AG08395 (cell line): ENCODE measurements at regions not wholly inside any gene's neighbourhood (a gene's known extent, or its start where the extent isn't known, plus 50 kb on each side); places are given as distances from the start of the nearest gene placed in this dataset.
A peak's percentile ranks its signal among the peaks of the same experiment; 100 is the strongest.
"Not testable (repeated sequence)": the region's sequence is repeated elsewhere in the genome, so short reads cannot be mapped to it uniquely, and the experiment has no call there.

Source experiments
- DNase-seq: peaks from one replicate; pipeline ENCODE4 v3.0.0; 2012; ENCODE audit warnings: mixed read lengths, low spot score

DNA sequence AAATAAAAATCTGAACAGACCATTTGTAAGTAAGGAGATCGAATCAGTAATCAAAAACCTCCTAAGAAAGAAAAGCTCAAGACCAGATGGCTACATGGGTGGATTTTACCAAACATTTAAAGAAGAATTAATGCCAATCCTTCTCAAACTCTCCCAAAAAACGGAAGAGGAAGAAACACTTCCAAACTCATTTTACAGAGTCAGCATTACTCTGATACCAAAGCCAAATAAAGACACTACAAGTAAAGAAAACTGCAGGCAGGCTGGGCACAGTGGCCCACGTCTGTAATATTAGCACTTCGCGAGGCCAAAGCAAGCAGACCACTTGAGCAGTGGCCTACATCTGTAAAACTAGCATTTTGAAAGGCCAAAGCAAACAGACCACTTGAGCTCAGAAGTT lies 159.8 kb downstream of the DPY19L2 start:
- DNase-seq = no peak

DNA sequence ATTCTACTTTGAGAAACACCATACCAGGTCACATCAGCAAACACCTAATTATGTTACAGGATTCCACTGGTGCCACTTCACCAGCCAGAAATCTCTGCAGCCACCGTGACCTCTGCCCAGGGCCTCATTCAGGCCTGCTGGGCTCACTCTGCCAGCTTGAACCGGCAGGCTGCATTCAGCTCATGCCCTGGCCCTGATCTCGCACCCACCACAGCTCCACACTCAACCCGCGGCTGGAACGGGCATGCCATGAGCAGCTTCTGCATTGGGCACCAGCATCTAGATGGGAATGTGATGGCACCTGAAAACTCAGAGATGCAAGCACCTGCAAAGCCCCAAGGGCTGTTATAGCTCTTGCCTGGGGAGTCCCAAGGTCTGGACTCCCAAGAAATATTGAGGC lies 168.7 kb downstream of the DPY19L2 start:
- DNase-seq = no peak

DNA sequence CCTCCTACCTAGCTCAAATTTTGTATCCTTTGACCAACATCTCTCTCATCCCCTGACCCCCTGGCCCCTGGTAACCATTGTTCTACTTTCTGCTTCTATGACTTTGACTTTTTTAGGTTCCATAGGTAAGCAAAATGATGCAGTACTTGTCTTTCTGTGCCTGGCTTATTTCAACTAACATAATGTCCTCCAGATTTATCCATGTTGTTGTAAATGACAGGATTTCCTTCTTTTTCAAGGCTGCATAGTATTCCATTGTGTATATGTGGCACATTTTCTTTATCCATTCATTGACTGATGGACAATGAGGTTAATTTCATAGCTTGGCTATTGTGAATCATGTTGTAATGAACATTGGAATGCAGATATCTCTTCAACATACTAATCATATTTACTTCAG lies 170.1 kb downstream of the DPY19L2 start:
- no peak for DNase-seq

DNA sequence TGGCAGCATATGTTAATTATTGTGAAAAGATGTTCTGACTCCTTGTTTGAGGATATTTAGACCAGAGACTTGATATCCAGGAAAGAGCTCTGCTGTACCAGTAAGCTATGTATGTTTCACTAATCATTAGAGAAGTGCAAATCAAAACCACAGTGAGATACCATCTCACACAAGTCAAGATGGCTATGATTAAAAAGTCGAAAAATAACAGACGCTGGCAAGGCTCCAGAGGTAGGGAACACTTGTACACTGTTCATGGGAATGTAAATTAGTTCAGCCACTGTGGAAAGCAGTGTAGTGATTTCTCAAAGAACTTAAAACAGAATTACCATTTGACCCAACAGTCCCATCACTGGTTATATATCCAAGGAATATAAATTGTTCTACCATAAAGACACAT lies 171.6 kb downstream of the DPY19L2 start:
- DNase-seq = no peak

DNA sequence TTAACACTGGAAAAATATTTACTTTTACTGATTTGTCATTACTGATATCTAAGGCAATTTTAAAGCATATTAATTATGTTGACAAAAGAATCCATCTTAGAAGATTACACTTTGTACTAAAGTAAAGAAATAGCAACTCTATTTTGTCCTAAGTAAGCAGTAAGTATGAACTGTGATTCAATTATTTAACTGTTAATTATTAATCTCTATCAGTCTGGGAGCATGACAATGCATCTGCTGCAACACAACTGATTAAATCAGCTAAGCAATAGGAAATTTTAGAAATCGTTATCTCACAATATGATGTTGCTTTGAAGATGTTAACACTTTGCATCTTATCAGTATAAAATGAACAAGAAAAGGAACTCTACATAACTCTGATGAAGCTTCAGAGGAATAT lies 172.3 kb downstream of the DPY19L2 start:
- no peak for DNase-seq

DNA sequence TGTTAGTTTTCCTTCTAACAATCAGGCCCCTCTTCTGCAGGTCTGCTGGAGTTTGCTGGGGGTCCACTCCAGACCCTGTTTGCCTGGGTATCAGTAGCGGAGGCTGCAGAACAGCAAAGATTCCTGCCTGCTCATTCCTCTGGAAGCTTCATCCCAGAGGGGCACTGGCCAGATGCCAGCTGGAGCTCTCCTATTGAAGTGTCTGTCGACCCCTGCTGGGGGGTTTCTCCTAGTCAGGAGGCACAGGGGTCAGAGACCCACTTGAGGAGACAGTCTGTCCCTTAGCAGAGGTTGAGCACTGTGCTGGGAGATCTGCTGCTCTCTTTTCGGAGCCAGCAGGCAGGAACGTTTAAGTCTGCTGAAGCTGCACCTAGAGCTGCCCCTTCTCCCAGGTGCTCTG lies 174.9 kb downstream of the DPY19L2 start:
- not testable (repeated sequence) for DNase-seq

DNA sequence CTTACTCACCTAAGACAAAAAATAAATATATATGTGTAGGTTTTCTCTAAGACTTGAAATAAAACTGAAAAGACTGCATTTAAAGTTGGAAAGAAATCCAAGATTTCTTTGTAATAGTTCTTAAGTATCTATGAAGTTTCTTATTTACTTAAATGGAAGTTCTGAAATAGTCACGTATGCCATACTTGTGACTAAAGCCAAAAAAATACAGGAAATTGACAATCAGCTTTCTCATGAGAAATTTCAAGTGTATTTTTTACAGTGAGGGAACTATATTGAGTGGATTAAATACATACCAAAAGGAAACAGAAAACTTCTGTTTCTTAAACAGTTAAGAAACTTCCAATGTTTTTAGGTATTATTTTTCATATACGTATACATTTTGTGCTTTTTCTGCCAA lies 188.1 kb downstream of the DPY19L2 start:
- no peak for DNase-seq

DNA sequence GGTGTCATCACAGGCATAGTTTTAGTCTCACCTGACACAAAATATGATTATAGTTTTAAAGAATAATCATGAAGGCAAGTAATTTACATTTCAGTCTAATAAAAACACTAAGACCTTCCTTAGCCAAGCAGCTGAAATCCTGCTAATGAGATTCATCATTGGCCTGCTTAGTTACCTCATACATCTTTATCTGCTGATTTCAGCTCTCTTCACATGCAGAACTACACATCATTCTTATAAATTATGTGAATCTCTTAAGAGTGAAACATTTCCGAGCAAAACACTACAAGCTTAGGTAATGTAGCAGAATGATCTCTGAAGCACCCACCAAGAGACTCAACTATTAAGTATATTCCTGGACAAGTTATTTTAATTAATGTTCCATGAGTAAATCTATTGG lies 198.1 kb downstream of the DPY19L2 start:
- DNase-seq = no peak

DNA sequence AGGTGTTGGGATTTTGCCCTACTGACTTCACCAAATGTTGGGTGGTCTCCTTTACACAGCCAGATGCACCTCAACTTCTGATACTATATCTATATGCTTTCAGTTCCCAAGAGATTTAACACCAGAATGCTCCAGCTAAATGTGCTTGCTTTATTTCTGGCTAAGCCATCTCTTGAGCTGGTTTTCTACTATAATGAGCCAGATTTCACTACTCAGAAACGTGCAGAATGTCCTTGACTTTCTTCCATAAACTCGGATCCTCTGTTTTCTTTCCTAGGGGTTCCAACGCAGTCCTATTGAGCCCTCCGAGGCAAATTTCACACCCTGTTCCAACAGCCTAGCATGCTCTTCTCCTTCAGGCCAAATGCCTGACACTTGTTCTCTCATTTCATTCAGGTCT lies 200.3 kb downstream of the DPY19L2 start:
- DNase-seq = no peak

DNA sequence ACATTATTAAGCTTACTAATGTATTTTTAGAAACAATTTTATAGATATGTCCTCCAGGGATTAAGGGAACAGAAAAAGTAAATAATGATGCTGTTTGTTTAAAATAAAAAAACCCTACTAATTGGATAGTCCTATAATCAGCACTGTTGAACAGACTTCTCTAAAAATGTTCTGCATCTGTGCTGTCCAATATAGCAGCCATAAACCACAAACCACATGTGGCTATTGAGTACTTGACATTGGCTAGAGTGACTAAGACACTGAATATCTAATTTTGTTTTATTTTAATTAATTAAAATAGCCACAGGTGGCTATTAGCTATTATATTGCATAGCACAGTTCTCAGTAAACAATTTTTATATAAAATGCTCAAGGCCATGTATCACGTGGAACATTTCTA lies 210.4 kb downstream of the DPY19L2 start:
- no peak for DNase-seq

DNA sequence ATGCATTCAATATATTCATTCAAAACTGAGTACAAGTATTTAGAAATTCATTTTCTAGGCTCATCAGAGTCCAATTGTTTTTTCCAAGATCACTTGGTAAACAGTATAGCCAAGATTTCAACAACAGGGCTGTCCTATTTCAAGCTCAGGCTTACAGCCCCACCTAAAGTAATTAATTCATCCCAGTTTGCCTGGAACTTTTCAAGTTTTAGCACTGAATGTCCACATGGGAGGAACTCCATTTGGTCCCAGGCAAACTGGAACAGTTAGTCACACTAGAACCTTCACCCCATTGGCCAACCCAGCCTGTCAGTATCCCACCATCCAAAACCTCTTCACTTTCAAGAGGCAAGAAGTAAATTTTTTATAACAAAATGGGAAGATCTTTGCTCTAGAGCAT lies 210.9 kb downstream of the DPY19L2 start:
- DNase-seq = no peak

DNA sequence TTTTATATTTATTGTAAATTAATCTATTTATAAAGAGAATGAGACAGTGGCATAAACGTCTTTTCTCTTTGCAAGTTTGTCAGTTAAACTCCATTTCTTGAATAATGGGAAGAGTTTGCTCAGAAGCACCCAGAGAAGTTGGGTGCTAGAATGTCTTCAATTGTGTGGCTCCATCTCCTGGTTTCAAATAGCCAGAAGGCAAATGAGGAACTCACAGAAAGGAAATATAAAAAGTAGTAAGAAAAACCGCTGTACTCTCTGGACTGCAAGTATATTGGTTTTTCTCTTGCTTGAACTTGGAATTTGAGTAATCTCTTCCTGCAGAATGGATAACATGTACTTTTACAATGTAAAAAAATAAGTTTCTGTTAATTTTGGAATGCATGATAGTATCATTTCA lies 217.5 kb downstream of the DPY19L2 start:
- DNase-seq = no peak

DNA sequence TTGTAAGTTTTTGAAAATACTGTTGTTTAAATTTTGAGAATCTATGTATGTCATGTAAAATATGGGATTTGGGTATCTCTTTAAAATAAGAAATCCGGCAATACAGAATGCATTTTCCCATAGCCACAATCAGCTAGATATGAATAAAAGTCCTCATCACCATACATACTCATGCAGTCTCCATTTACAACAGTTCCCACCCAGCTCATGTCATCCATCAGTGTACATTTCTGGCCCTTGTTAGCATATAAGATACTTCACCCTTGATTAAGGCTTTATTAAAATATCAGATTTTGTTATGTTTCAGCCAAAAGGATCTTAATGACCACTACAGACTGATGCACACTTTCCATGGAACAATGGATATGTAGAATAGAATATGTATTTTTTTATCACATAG lies 218.0 kb downstream of the DPY19L2 start:
- no peak for DNase-seq

DNA sequence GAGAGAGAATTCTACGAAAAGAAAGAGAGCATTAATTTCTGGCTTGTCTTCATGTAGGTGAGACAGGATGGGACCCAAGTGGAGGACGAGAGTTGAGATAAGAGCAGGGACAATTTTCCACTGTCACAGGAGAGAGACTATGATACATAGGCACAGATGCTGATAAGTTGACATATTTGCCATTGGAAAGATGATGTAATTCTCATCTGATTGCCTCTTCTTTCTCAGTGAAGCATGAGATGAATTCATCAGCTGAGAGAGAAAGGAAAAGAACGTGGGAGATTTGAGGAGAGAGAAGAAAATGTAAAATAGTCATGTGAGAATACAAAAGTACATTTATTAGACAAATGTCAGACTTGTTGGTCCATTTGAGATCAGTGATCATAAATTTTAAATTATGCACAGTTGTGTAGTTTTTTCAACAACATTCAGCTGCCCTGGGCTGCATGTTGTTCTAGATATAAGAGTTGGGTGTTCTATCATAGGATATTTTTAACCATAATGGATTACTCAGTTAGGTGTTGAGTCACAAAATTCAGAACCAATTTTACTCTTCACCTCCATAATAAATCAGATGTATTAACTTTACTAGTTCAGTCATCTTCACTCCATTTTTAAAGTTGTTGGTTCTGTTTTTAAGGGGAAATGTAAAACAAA lies 222.9 kb downstream of the DPY19L2 start:
- no peak for DNase-seq

DNA sequence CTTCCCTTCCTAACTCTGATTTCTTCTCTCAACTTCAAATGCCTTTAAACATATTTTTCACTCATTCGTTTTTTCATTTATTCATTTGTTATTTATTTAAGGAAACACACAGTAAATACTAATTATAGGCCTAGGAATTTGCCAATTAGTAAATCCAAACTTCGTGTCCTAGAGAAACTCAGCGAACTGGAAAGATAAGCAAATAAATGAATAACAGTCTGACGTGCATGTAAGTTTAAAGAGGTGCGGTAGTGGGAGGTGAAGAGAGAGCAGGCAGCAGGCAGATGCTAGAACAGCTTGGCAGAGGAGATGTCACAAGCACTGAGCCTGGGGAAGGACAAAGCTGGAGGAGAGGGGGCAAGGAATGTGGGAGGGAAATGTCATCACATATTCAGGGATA lies 228.2 kb downstream of the DPY19L2 start:
- DNase-seq = no peak

DNA sequence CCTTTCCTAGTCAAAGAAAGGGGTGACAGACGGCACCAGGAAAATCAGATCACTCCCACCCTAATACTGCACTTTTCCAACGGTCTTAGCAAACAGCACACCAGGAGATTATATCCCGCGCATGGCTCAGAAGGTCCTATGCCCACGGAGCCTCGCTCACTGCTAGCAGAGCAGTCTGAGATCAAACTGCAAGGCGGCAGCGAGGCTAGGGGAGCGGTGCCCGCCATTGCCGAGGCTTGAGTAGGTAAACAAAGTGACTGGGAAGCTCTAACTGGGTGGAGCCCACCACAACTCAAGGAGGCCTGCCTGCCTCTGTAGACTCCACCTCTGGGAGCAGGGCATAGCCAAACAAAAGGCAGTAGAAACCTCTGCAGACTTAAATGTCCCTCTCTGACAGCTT lies 233.9 kb downstream of the DPY19L2 start:
- DNase-seq = not testable (repeated sequence)

DNA sequence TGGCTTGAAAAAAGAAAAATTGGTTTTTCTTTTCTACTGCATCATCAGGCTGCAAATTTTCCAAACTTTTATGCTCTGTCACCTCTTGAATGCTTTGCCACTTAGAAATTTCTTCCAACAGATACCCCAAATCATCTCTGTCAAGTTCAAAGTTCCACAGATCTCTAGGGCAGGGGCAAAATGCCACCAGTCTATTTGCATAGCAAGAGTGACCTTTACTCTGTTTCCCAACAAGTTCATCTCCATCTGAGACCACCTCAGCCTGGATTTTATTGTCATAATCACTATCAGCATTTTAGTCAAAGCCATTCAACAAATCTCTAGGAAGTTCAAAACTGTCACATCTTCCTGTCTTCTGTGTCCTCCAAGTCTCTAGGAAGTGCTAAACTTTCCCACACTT lies 240.3 kb downstream of the DPY19L2 start:
- DNase-seq = not testable (repeated sequence)

DNA sequence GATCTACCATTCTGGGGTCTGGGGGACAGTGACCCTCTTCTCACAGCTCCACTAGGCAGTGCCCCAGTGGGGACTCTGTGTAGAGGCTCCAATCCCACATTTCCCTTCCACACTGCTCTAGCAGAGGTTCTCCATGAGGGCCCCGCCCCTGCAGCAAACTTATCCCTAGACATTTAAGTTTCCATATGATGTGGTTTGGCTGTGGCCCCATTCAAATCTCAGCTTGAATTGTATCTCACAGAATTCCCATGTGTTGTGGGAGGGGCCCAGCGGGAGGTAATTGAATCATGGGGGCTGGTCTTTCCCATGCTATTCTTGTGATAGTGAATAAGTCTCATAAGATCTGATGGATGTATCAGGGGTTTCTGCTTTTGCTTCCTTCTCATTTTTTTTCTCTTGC lies 241.3 kb downstream of the DPY19L2 start:
- not testable (repeated sequence) for DNase-seq

DNA sequence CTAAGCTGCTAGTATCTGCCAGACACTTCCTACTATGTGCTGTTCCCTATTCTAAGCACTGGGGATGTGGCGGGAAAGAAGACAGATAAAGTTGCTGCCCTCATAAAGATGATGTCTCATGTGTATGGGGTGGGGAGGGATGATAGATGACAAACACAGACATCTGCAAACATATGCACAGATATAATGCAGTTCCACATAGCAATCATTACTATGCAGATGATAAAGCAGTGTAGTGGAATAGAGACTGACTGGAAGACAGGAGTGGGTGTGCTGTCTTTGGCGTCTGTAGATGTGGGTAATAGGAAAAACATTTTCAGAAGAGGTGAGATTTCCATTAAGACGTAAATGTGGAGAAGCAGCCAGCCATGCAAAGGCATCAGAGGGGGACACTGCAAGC lies 243.6 kb downstream of the DPY19L2 start:
- DNase-seq = no peak

DNA sequence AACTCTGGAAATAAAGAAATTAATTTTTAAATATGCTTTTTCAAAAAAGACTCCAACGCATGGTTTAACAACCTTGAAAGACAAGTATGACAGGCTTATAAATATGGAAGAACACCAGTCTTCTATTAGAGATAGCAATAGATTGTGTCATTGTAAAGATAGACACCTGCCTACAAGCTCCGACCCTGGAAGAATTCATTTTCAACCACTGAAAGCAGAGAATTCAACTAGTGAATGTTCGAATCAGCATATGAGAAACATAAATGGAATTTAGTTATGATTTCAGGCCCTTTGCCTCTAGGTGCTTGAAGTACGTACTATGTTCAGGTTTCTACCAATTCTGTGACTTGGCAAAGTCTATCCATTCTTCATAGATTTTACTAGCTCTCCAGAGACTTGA lies 244.5 kb downstream of the DPY19L2 start:
- DNase-seq = no peak

DNA sequence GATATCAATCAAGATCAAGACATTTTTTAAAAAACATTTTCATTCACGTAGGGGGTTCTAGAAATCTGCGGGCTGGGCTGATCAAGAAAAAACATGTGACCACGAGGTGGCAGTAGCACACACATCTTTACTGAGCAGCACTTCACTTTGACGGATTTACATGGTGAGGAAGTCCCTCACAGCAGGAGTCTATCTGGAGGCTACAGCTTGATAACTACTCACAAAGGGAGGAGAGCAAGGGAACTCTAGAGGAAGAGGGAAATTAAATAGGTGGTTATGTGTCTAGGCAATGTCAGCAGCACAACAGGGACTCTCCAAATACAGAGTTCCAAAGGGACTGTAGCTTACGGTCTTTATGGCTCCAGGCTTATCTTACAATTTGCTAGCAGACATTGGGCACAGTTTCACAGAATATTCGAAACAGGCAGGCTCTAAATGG lies 248.1 kb downstream of the DPY19L2 start:
- DNase-seq = peak; percentile 61

DNA sequence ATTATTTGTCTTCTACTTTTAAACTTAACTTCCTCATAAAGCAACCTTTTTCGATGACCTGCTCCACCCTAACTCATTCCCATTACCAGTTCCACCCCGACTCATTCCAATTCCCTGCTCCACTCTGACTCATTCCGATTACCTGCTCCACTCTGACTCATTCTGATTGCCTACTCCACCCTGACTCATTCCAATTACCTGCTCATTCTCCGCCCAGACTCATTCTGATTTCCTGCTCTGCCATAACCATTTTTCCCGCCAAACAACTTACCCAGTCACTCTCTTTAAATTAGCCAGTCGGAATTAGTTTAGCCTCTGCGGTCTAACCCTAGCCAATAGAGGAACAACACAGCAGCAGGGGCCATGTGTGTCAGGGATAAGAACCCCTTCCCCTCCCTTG lies 249.1 kb downstream of the DPY19L2 start:
- no peak for DNase-seq

DNA sequence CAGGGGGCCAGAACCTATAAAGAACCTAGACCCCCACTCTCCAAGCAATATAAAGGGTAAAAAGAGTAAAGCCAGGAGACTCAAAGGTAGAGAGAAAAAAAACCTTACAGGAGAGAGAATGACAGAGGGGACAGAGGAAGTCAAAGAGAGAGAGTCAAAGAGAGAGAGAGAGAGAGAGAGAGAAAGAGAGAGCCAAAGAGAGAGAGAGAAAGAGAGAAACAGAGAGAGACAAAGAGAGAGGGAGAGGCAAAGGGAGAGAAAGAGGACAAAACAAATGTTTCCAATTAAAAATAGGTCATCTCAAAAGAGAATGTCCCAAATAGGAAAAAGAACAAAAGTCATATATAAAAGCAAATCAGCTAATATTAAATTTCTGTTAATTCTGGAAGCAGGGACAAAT lies 251.5 kb downstream of the DPY19L2 start:
- no peak for DNase-seq

DNA sequence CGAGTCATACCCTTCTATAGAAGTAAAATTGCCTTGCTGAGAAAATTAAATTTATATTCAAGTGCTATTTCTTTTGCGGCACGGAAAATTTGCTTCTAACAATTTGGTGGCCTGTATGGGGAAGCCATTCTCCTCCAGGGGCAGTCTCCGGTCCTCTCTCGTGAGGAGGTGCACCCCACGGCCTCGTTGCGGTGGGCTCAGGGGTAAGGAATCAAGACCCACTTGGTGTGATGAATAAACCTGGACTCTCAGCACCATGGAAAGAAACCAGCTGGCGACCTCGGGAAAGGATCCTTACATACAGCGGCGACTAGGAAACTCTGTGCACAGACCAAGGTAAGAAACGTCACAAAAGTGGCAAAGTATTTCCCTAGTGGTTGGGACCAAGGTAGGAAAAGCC lies 252.9 kb downstream of the DPY19L2 start:
- DNase-seq = no peak

DNA sequence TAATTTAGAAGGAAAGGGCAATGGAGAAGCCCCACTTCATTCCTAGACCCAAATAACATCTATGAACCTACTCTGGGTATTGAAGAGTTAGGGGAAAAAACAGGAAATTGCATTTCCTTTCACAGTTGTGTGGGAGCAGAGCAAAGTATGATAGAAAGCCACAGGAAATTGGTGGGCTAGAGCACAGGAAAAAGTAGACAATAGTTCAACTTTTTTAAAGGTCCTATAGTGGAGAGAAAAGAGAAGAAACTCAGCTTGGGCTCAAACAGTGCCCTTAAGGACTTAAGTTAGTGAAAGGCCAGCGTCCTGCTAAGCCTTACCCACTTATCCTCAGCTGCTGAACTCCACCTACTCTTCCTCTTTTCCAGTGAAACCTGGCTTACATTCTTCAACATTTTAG lies 258.1 kb downstream of the DPY19L2 start:
- no peak for DNase-seq
